HCT116 (cell line): ENCODE measurements at regions not wholly inside any gene's neighbourhood (a gene's known extent, or its start where the extent isn't known, plus 50 kb on each side); places are given as distances from the start of the nearest gene placed in this dataset.

Experiments used
- ATAC-seq: fragments of 200-7000 bp; cut with Tn5 transposase; 2 replicates; pipeline ENCODE4 v1.9.1; 2020; ENCODE audit warnings: mild to moderate bottlenecking, moderate library complexity
- BruUV-seq: library from RNA; stranded (reverse); fragments of 400-500 nt; replicated peaks from 2 replicates; lab custom pipeline; 2021; lab: Mats Ljungman, UMichigan
- CTCF ChIA-PET: fragments of 300-600 bp; sonication (Branson Sonifier 250); formaldehyde crosslinking; loops from one replicate; lab custom pipeline; 2021; ENCODE audit warnings: antibody characterized with exemption; lab: Charles Lee
- POLR2A ChIA-PET: fragments of 300-600, 350-600 bp; sonication (Branson Sonifier 250); formaldehyde crosslinking; loops from one replicate; lab custom pipeline; 2021; ENCODE audit warnings: antibody characterized with exemption; lab: Charles Lee
- RAD21 ChIA-PET, 2 experiments: fragments of 300-600 bp; sonication (Branson Sonifier 250); formaldehyde crosslinking; loops; one replicate each; lab custom pipeline; 2023; ENCODE audit warnings: low total read pairs in 2 of 2; ENCODE audit not compliant: uncharacterized antibody in 2 of 2, unreplicated experiment in 2 of 2, low non-redundant PET in 1 of 2; lab: Charles Lee
- DNase-seq: peaks from one replicate; pipeline ENCODE4 v3.0.0-alpha.2; 2010; ENCODE audit warnings: low read depth, low spot score
- H2AFZ ChIP-seq: fragments of 200-600 bp; shearing (Covaris generic), sonication (generic); 2 replicates; pipeline ENCODE4 v1.6.1; 2017; ENCODE audit warnings: low read depth, mixed run types, mixed read lengths, antibody characterized with exemption, low read length; ENCODE audit not compliant: poor library complexity, severe bottlenecking
- H3K27ac ChIP-seq: 2 replicates; pipeline ENCODE4 v1.5.1; 2012; ENCODE audit warnings: low read depth, low read length
- H3K27me3 ChIP-seq: fragments of 200-600 bp; sonication (generic); 2 replicates; pipeline ENCODE4 v1.6.1; 2016; ENCODE audit warnings: mixed run types, low read length, mixed read lengths; ENCODE audit not compliant: insufficient read depth
- H3K36me3 ChIP-seq, 2 experiments: fragments of 200-500 bp in 1 of 2; fragments of 200-600 bp in 1 of 2; sonication (Bioruptor generic) in 1 of 2; sonication (generic) in 1 of 2; 2 replicates each; pipeline versions ENCODE4 v1.5.1 to v1.6.1; 2014 to 2016; ENCODE audit warnings: low read length in 2 of 2, inconsistent platforms in 1 of 2, mixed read lengths in 1 of 2, mixed run types in 1 of 2; ENCODE audit not compliant: insufficient read depth in 2 of 2, control insufficient read depth in 1 of 2
- H3K4me1 ChIP-seq, 2 experiments: fragments of 200-600 bp in 1 of 2; sonication (generic) in 1 of 2; 2 replicates each; pipeline versions ENCODE4 v1.5.1 to v1.6.1; 2012 to 2017; ENCODE audit warnings: low read length in 2 of 2, inconsistent platforms in 1 of 2, mild to moderate bottlenecking in 1 of 2, mixed read lengths in 1 of 2, mixed run types in 1 of 2, moderate library complexity in 1 of 2; ENCODE audit not compliant: insufficient read depth in 2 of 2, control insufficient read depth in 1 of 2
- H3K4me2 ChIP-seq: fragments of 200-600 bp; sonication (generic); 2 replicates; pipeline ENCODE4 v1.6.1; 2017; ENCODE audit warnings: mixed run types, low read length, mixed read lengths
- H3K4me3 ChIP-seq, 2 experiments: fragments of 200-600 bp in 1 of 2; sonication (generic) in 1 of 2; replicated peaks in 1 of 2; 2 replicates each; pipeline ENCODE4 v1.5.1; 2011 to 2016; ENCODE audit warnings: low read length in 2 of 2, control low read depth in 1 of 2, low read depth in 1 of 2, mild to moderate bottlenecking in 1 of 2, mixed read lengths in 1 of 2, mixed run types in 1 of 2
- H3K79me2 ChIP-seq: fragments of 200-600 bp; sonication (generic); 2 replicates; pipeline ENCODE4 v1.6.1; 2017; ENCODE audit warnings: mild to moderate bottlenecking, mixed run types, low read length, moderate library complexity, mixed read lengths; ENCODE audit not compliant: insufficient read depth
- H3K9ac ChIP-seq: fragments of 200-600 bp; sonication (generic); 2 replicates; pipeline ENCODE4 v1.6.1; 2016; ENCODE audit warnings: low read length, mixed read lengths
- H3K9me2 ChIP-seq: fragments of 200-600 bp; sonication (generic), shearing (Covaris generic); 2 replicates; pipeline ENCODE4 v1.6.1; 2017; ENCODE audit warnings: mixed run types, mild to moderate bottlenecking, moderate library complexity; ENCODE audit not compliant: insufficient read depth
- H3K9me3 ChIP-seq, 2 experiments: fragments of 200-500 bp in 1 of 2; fragments of 200-600 bp in 1 of 2; sonication (Bioruptor generic) in 1 of 2; sonication (generic) in 1 of 2; 2 replicates each; pipeline ENCODE4 v1.6.1; 2014 to 2017; ENCODE audit warnings: low read length in 2 of 2, mixed read lengths in 2 of 2, inconsistent platforms in 1 of 2, low read depth in 1 of 2, mild to moderate bottlenecking in 1 of 2, mixed run types in 1 of 2, moderate library complexity in 1 of 2; ENCODE audit not compliant: control insufficient read depth in 1 of 2, insufficient read depth in 1 of 2
- H4K20me1 ChIP-seq: fragments of 200-600 bp; sonication (generic), shearing (Covaris generic); 2 replicates; pipeline ENCODE4 v1.6.1; 2017; ENCODE audit warnings: mixed run types, mild to moderate bottlenecking, moderate library complexity; ENCODE audit not compliant: insufficient read depth
- CBX3 ChIP-seq: IDR thresholded peaks from 2 replicates; pipeline ENCODE4 v1.6.1; 2012; ENCODE audit warnings: low read depth
- CEBPB ChIP-seq: IDR thresholded peaks from 2 replicates; pipeline ENCODE4 v1.6.1; 2012; ENCODE audit warnings: low read depth
- EGR1 ChIP-seq: IDR thresholded peaks from 2 replicates; pipeline ENCODE4 v1.6.1; 2012; ENCODE audit warnings: low read depth
- ELF1 ChIP-seq: IDR thresholded peaks from 2 replicates; pipeline ENCODE4 v1.6.1; 2012; ENCODE audit warnings: low read depth, borderline replicate concordance
- ZFX ChIP-seq: fragments of 450-650 bp; IDR thresholded peaks from 2 replicates; pipeline ENCODE4 v1.6.1; 2017
- ZNF274 ChIP-seq: fragments of 200-500 bp; sonication (Bioruptor generic); IDR thresholded peaks from 2 replicates; pipeline ENCODE4 v1.6.1; 2014; ENCODE audit warnings: mild to moderate bottlenecking, low read depth, low read length, inconsistent platforms
- intact Hi-C: fragments of 100-400 bp; cut with micrococcal nuclease; formaldehyde crosslinking; loops from 2 replicates; pipeline ENCODE4 v1.10.0; 2022
- TF ChIP-seq, protein P1 (sequence below): IDR thresholded peaks from 2 replicates; pipeline ENCODE4 v1.6.1; 2012; ENCODE audit warnings: low read depth
- TF ChIP-seq, protein P2 (sequence below): IDR thresholded peaks from 2 replicates; pipeline ENCODE4 v1.6.1; 2011; ENCODE audit warnings: mild to moderate bottlenecking, low read length, moderate library complexity; ENCODE audit not compliant: insufficient replicate concordance; ENCODE audit errors: extremely low read depth
- TF ChIP-seq, protein P3 (sequence below): IDR thresholded peaks from 2 replicates; pipeline ENCODE4 v1.6.1; 2012

DNA sequence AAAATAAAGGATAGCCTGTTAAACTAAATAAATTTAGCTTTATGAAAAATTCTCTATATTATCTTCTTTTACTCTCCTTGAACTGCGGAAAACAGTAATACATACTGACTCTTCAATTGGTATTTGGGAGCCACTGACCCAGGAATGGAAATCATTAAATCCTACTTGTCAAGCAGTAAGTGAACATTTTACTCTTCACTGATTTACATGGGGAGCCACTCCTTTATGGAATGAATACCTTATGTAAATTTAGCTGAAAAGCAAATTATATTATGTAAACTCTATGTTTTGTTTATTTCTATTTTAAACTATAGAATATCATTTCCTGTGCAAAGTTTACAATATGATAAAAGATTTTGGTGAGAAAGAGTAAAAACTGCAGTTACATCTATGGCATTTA is 85.2 kb downstream of the STRADB start (continued):
- TF ChIP-seq, protein P1, sequence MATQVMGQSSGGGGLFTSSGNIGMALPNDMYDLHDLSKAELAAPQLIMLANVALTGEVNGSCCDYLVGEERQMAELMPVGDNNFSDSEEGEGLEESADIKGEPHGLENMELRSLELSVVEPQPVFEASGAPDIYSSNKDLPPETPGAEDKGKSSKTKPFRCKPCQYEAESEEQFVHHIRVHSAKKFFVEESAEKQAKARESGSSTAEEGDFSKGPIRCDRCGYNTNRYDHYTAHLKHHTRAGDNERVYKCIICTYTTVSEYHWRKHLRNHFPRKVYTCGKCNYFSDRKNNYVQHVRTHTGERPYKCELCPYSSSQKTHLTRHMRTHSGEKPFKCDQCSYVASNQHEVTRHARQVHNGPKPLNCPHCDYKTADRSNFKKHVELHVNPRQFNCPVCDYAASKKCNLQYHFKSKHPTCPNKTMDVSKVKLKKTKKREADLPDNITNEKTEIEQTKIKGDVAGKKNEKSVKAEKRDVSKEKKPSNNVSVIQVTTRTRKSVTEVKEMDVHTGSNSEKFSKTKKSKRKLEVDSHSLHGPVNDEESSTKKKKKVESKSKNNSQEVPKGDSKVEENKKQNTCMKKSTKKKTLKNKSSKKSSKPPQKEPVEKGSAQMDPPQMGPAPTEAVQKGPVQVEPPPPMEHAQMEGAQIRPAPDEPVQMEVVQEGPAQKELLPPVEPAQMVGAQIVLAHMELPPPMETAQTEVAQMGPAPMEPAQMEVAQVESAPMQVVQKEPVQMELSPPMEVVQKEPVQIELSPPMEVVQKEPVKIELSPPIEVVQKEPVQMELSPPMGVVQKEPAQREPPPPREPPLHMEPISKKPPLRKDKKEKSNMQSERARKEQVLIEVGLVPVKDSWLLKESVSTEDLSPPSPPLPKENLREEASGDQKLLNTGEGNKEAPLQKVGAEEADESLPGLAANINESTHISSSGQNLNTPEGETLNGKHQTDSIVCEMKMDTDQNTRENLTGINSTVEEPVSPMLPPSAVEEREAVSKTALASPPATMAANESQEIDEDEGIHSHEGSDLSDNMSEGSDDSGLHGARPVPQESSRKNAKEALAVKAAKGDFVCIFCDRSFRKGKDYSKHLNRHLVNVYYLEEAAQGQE: no peak
- TF ChIP-seq, protein P2, sequence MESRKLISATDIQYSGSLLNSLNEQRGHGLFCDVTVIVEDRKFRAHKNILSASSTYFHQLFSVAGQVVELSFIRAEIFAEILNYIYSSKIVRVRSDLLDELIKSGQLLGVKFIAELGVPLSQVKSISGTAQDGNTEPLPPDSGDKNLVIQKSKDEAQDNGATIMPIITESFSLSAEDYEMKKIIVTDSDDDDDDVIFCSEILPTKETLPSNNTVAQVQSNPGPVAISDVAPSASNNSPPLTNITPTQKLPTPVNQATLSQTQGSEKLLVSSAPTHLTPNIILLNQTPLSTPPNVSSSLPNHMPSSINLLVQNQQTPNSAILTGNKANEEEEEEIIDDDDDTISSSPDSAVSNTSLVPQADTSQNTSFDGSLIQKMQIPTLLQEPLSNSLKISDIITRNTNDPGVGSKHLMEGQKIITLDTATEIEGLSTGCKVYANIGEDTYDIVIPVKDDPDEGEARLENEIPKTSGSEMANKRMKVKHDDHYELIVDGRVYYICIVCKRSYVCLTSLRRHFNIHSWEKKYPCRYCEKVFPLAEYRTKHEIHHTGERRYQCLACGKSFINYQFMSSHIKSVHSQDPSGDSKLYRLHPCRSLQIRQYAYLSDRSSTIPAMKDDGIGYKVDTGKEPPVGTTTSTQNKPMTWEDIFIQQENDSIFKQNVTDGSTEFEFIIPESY: no peak
- TF ChIP-seq CEBPB (no peak), ZFX (no peak), ZNF274 (no peak), ELF1 (no peak), EGR1 (no peak)
- TF ChIP-seq, protein P3, sequence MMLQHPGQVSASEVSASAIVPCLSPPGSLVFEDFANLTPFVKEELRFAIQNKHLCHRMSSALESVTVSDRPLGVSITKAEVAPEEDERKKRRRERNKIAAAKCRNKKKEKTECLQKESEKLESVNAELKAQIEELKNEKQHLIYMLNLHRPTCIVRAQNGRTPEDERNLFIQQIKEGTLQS: no peak
- TF ChIP-seq, all 23 proteins: peak for 0

DNA sequence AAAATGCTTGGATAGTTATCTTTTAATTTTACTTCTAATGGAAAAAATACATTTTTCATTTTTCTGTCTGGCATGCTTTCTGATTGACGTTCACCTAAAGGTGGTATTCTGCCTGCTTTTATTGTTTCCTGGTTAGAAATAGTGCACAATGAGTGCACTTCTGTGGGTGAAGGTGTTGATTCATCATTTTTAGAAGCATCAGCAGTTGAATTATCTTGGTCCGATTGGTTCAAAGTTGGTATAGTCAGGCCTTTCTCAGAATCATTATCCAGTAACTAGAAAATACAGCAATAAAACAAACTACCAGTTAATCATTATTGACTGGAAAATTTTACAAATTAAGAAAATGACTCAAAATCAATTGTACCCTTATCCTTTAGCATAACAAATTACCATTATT is 84.5 kb downstream of the STRADB start:
- TF ChIP-seq CEBPB: no peak
- TF ChIP-seq ZFX: no peak
- TF ChIP-seq ELF1: no peak
- TF ChIP-seq CBX3: no peak
- no peak overlapping the region for H3K4me2 ChIP-seq
- peaks cover 0 to 18% of the 10 kb centered on the region in 2 experiments; a peak in 3 of 4 replicates for H3K4me1 ChIP-seq
- no peaks in the 10 kb centered on the region for H3K27me3 ChIP-seq
- no peak overlapping the region for H3K4me3 ChIP-seq
- H3K9ac ChIP-seq: no peak overlapping the region
- H3K36me3 ChIP-seq: no peaks in the 10 kb centered on the region
- no peak overlapping the region for H3K27ac ChIP-seq
- RAD21 ChIA-PET: no interaction called here
- no peaks in the 10 kb centered on the region for H3K79me2 ChIP-seq
- DNase-seq: no peak
- CTCF ChIA-PET: no interaction called here
- ATAC-seq: no peak
- H3K9me2 ChIP-seq: no peaks in the 10 kb centered on the region
- POLR2A ChIA-PET: no interaction called here
- intact Hi-C loops: no loop called here
- no peak overlapping the region for H2AFZ ChIP-seq
- BruUV-seq: no TSS peak
- no peaks in the 10 kb centered on the region for H4K20me1 ChIP-seq
- H3K9me3 ChIP-seq: no peaks in the 10 kb centered on the region; a peak in 1 of 4 replicates
